ENCODE measurements at regions not wholly inside any gene's neighbourhood (a gene's known extent, or its start where the extent isn't known, plus 50 kb on each side); places are given as distances from the start of the nearest gene placed in this dataset.

GRCh38 chr9:73219985-73220626 is 68.4 kb downstream of the ANXA1 start:
- no peak for DNase-seq (ENCODE audit: extremely low spot score, unreplicated experiment)
- Mint-ChIP-seq H3K27ac (no peak overlapping the region), H3K36me3 (no peaks in the 10 kb centered on the region), H3K27me3 (peaks cover 7% of the 10 kb centered on the region), H3K4me3 (no peak overlapping the region), H3K4me1 (ENCODE audit: unreplicated experiment) (no peaks in the 10 kb centered on the region), H3K9me3 (peaks cover 6% of the 10 kb centered on the region)
- TF ChIP-seq, protein P1, sequence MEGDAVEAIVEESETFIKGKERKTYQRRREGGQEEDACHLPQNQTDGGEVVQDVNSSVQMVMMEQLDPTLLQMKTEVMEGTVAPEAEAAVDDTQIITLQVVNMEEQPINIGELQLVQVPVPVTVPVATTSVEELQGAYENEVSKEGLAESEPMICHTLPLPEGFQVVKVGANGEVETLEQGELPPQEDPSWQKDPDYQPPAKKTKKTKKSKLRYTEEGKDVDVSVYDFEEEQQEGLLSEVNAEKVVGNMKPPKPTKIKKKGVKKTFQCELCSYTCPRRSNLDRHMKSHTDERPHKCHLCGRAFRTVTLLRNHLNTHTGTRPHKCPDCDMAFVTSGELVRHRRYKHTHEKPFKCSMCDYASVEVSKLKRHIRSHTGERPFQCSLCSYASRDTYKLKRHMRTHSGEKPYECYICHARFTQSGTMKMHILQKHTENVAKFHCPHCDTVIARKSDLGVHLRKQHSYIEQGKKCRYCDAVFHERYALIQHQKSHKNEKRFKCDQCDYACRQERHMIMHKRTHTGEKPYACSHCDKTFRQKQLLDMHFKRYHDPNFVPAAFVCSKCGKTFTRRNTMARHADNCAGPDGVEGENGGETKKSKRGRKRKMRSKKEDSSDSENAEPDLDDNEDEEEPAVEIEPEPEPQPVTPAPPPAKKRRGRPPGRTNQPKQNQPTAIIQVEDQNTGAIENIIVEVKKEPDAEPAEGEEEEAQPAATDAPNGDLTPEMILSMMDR (conservative IDR thresholded peaks at IDR 0.05): no peak

- no peak for DNase-seq (ENCODE audit: extremely low spot score, unreplicated experiment)
- Mint-ChIP-seq H3K9me3 (peaks cover under 1% of the 10 kb centered on the region), H3K36me3 (no peaks in the 10 kb centered on the region), H3K27ac (no peak overlapping the region), H3K4me1 (ENCODE audit: unreplicated experiment) (no peaks in the 10 kb centered on the region), H3K4me3 (no peak overlapping the region), H3K27me3 (no peaks in the 10 kb centered on the region)
- TF ChIP-seq, protein P1 (conservative IDR thresholded peaks at IDR 0.05): no peak
Observed at GRCh38 chr9:73223594-73223993, 71.9 kb downstream of the ANXA1 start.

- H3K27me3 Mint-ChIP-seq: peaks cover 9% of the 10 kb centered on the region
- no peak overlapping the region for H3K27ac Mint-ChIP-seq
- H3K9me3 Mint-ChIP-seq: no peaks in the 10 kb centered on the region
- no peaks in the 10 kb centered on the region for H3K36me3 Mint-ChIP-seq
- no peaks in the 10 kb centered on the region for H3K4me1 Mint-ChIP-seq (ENCODE audit: unreplicated experiment)
- no peak for DNase-seq (ENCODE audit: extremely low spot score, unreplicated experiment)
- H3K4me3 Mint-ChIP-seq: no peak overlapping the region
- TF ChIP-seq, protein P1 (conservative IDR thresholded peaks at IDR 0.05): no peak
Observed at GRCh38 chr9:73229543-73229942, 77.9 kb downstream of the ANXA1 start.

DNA sequence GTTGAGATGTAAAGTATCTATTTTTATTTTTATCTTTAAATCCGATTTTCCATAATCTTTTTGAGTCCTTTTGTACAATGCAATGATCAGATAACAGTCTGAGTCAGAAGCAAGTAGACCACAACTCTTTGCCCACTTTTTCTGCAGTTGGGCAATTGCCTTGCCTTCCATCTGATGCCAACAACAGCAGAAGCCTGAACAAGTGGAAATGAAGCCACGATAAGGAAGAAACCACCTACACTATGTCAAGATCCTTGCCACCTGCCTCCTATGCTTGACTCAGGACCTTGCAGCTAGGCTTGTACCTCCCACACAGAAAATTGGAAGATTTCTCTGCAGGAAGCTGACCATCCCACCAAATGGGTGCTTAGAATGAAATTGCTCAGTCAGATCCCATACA is 78.6 kb downstream of the ANXA1 start:
- H3K9me3 Mint-ChIP-seq: no peaks in the 10 kb centered on the region
- H3K36me3 Mint-ChIP-seq: no peaks in the 10 kb centered on the region
- peaks cover 9% of the 10 kb centered on the region for H3K27me3 Mint-ChIP-seq
- TF ChIP-seq, protein P1 (conservative IDR thresholded peaks at IDR 0.05): no peak
- H3K27ac Mint-ChIP-seq: no peak overlapping the region
- no peaks in the 10 kb centered on the region for H3K4me1 Mint-ChIP-seq (ENCODE audit: unreplicated experiment)
- H3K4me3 Mint-ChIP-seq: no peak overlapping the region
- no peak for DNase-seq (ENCODE audit: extremely low spot score, unreplicated experiment)

GRCh38 chr9:73231203-73231602 is 79.5 kb downstream of the ANXA1 start:
- no peak for DNase-seq (ENCODE audit: extremely low spot score, unreplicated experiment)
- no peaks in the 10 kb centered on the region for H3K9me3 Mint-ChIP-seq
- no peaks in the 10 kb centered on the region for H3K36me3 Mint-ChIP-seq
- no peaks in the 10 kb centered on the region for H3K4me1 Mint-ChIP-seq (ENCODE audit: unreplicated experiment)
- H3K27ac Mint-ChIP-seq: no peak overlapping the region
- TF ChIP-seq, protein P1 (conservative IDR thresholded peaks at IDR 0.05): no peak
- H3K27me3 Mint-ChIP-seq: peaks cover 9% of the 10 kb centered on the region
- H3K4me3 Mint-ChIP-seq: no peak overlapping the region

Measured in type B pancreatic cell (in vitro differentiated cells).